GM21381 (cell line): ENCODE measurements at regions not wholly inside any gene's neighbourhood (a gene's known extent, or its start where the extent isn't known, plus 50 kb on each side); places are given as distances from the start of the nearest gene placed in this dataset.

Source experiments
- ATAC-seq: cut with Tn5 transposase; IDR thresholded peaks from one replicate; pipeline ENCODE4 v1.9.1; 2021; ENCODE audit warnings: mild to moderate bottlenecking, moderate library complexity; ENCODE audit not compliant: unreplicated experiment

DNA sequence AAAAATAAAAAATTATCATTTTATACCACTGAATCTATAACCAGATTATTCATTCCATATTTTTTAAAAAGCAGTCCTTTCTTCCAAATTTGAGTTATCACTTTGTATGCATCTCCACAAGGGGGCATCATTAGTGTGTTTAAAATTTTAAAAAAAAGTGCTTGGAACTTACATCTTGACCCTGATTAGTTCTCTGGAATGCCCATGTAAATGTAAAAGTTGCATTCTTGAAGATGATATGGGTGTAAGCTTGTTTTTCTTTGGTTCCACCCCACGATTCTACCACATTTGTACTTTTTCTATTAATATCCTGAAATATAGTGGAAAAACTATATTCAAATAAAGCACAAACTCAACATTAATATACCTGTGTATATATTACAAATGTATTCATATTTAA, 144.9 kb downstream of the ELAPOR2 start:
- no peak for ATAC-seq
